Adrenal gland (tissue), 5 donors: ENCODE measurements at regions not wholly inside any gene's neighbourhood (a gene's known extent, or its start where the extent isn't known, plus 50 kb on each side); places are given as distances from the start of the nearest gene placed in this dataset.

ENCODE experiments used
- POLR2A ChIP-seq, 2 donors: fragments of 450-650 bp; IDR thresholded peaks; one replicate each; pipeline ENCODE4 v1.6.1; 2017; ENCODE audit warnings: antibody characterized with exemption in 2 of 2, mild to moderate bottlenecking in 2 of 2, moderate library complexity in 1 of 2
- TF ChIP-seq, protein P1 (sequence below), 6 experiments: fragments of 450-650 bp in 4 of 6; fragments of 200-600 bp in 2 of 6; sonication (generic) in 1 of 6; IDR thresholded peaks; 1 replicate in 5 of 6; 2 replicates in 1 of 6; pipeline versions ENCODE4 v1.5.1 to v1.8.0; 2016 to 2021; ENCODE audit warnings: antibody characterized with exemption in 6 of 6, mild to moderate bottlenecking in 2 of 6, moderate library complexity in 1 of 6
- donor health status: DM: no; HTN: no; CAD: no.

DNA sequence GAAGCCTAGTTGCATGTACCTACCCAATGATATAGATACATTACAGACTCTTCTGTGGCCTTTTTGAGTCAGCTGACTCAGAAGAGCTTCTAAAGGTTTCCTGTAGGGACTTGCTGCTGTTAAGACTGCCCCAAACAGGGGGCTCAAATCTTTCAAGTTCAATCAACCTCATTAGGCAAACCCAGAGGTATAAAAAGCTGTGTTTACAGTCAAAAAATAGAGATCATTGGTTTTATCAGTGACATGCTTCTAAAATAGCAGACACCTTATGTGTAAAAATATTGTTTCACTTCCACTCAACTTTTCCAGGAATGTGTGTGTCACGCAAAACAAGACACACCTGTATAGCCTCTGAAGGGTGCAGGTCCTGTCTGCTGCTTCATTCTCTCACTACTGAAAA, 624.3 kb upstream of the FANCL start:
- TF ChIP-seq, protein P1, sequence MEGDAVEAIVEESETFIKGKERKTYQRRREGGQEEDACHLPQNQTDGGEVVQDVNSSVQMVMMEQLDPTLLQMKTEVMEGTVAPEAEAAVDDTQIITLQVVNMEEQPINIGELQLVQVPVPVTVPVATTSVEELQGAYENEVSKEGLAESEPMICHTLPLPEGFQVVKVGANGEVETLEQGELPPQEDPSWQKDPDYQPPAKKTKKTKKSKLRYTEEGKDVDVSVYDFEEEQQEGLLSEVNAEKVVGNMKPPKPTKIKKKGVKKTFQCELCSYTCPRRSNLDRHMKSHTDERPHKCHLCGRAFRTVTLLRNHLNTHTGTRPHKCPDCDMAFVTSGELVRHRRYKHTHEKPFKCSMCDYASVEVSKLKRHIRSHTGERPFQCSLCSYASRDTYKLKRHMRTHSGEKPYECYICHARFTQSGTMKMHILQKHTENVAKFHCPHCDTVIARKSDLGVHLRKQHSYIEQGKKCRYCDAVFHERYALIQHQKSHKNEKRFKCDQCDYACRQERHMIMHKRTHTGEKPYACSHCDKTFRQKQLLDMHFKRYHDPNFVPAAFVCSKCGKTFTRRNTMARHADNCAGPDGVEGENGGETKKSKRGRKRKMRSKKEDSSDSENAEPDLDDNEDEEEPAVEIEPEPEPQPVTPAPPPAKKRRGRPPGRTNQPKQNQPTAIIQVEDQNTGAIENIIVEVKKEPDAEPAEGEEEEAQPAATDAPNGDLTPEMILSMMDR (IDR thresholded peaks at IDR 0.05): no peak
- TF ChIP-seq POLR2A (IDR thresholded peaks at IDR 0.05): no peak
